K562 (cell line): ENCODE measurements at regions not wholly inside any gene's neighbourhood (a gene's known extent, or its start where the extent isn't known, plus 50 kb on each side); places are given as distances from the start of the nearest gene placed in this dataset.

Experiments used
- ATAC-seq: fragments of 200-7000 bp; cut with Tn5 transposase; 3 replicates; pipeline ENCODE4 v1.9.1; 2020; ENCODE audit warnings: moderate library complexity
- BruUV-seq: library from RNA; stranded (reverse); fragments of 400-500 nt; replicated peaks from 2 replicates; lab custom pipeline; 2021; lab: Mats Ljungman, UMichigan
- CTCF ChIA-PET: fragments of 300-600 bp; formaldehyde crosslinking; extraction: SDS; loops from one replicate; lab custom pipeline; 2021; ENCODE audit warnings: low intra/inter-chr PET ratio; lab: Yijun Ruan, JAX
- POLR2A ChIA-PET: fragments of 300-600, 350-650 bp; sonication (Branson Sonifier 250); formaldehyde crosslinking; extraction: SDS; loops from one replicate; lab custom pipeline; 2021; ENCODE audit warnings: antibody characterized with exemption, inconsistent platforms; lab: Yijun Ruan, JAX
- DNase-seq, 4 experiments: peaks; one replicate each; pipeline versions ENCODE4 v3.0.0 to v3.0.0-alpha.2; 2011 to 2018; ENCODE audit warnings: low spot score in 3 of 4, mixed read lengths in 3 of 4; ENCODE audit errors: extremely low read depth in 1 of 4
- FAIRE-seq: peaks from 2 replicates; lab custom pipeline; 2011; peaks lifted over from hg19 to GRCh38; lab: Jason Lieb, UNC
- H2AFZ ChIP-seq: 2 replicates; pipeline ENCODE4 v1.6.0; 2011; ENCODE audit warnings: low read depth, low read length, control low read depth, inconsistent platforms
- H3K27ac ChIP-seq: fragments of 200-600 bp; 3 replicates; pipeline ENCODE4 v1.8.0; 2011; ENCODE audit warnings: low read depth, mild to moderate bottlenecking, control low read depth, inconsistent platforms, low read length, moderate library complexity, mixed read lengths; ENCODE audit errors: extremely low read depth
- H3K27me3 ChIP-seq, 2 experiments: fragments of 300-600 bp in 1 of 2; 2 replicates in 1 of 2; 3 replicates in 1 of 2; pipeline versions ENCODE4 v1.6.0 to v1.8.0; 2011; ENCODE audit warnings: inconsistent platforms in 2 of 2, low read length in 2 of 2, mild to moderate bottlenecking in 1 of 2, mixed read lengths in 1 of 2, moderate library complexity in 1 of 2; ENCODE audit not compliant: control insufficient read depth in 2 of 2, insufficient read depth in 2 of 2
- H3K36me3 ChIP-seq: fragments of 300-600 bp; 3 replicates; pipeline ENCODE4 v1.8.0; 2011; ENCODE audit warnings: mild to moderate bottlenecking, low read length, inconsistent platforms; ENCODE audit not compliant: control insufficient read depth, insufficient read depth
- H3K4me1 ChIP-seq, 2 experiments: fragments of 200-600 bp in 1 of 2; replicated peaks in 1 of 2; 2 replicates in 1 of 2; 3 replicates in 1 of 2; pipeline versions ENCODE4 v1.5.1 to v1.8.0; 2011; ENCODE audit warnings: inconsistent platforms in 2 of 2, low read length in 2 of 2, mild to moderate bottlenecking in 1 of 2, mixed read lengths in 1 of 2, moderate library complexity in 1 of 2; ENCODE audit not compliant: control insufficient read depth in 2 of 2, insufficient read depth in 2 of 2
- H3K4me2 ChIP-seq: 2 replicates; pipeline ENCODE4 v1.6.1; 2011; ENCODE audit warnings: low read length, control low read depth, inconsistent platforms, mixed read lengths; ENCODE audit not compliant: insufficient read depth
- H3K4me3 ChIP-seq: fragments of 200-600 bp; sonication (generic), shearing (Covaris generic); 2 replicates; pipeline ENCODE4 v1.5.1; 2016; ENCODE audit warnings: control low read depth, inconsistent platforms
- H3K79me2 ChIP-seq: fragments of 200-600 bp; 3 replicates; pipeline ENCODE4 v1.8.0; 2011; ENCODE audit warnings: low read length, inconsistent platforms; ENCODE audit not compliant: control insufficient read depth, insufficient read depth
- H3K9ac ChIP-seq, 2 experiments: 2 replicates each; pipeline versions ENCODE4 v1.6.0 to v1.6.1; 2011; ENCODE audit warnings: low read depth in 2 of 2, low read length in 2 of 2, control low read depth in 1 of 2, inconsistent platforms in 1 of 2, mild to moderate bottlenecking in 1 of 2, mixed read lengths in 1 of 2; ENCODE audit not compliant: insufficient read depth in 1 of 2
- H3K9me1 ChIP-seq: one replicate; pipeline ENCODE4 v1.6.0; 2011; ENCODE audit warnings: inconsistent platforms, mild to moderate bottlenecking, low read length, moderate library complexity; ENCODE audit not compliant: control insufficient read depth, insufficient read depth
- H3K9me3 ChIP-seq: replicated peaks from 2 replicates; pipeline ENCODE4 v1.5.1; 2011; ENCODE audit warnings: low read depth, low read length, inconsistent platforms; ENCODE audit not compliant: control insufficient read depth, insufficient read depth
- H4K20me1 ChIP-seq: replicated peaks from 2 replicates; pipeline ENCODE4 v1.6.1; 2011; ENCODE audit warnings: low read length, inconsistent platforms, mixed read lengths; ENCODE audit not compliant: control insufficient read depth, insufficient read depth
- BRF1 ChIP-seq: IDR thresholded peaks from 3 replicates; pipeline ENCODE4 v1.6.1; 2011; ENCODE audit warnings: borderline replicate concordance, mild to moderate bottlenecking; ENCODE audit not compliant: insufficient read length; ENCODE audit errors: extremely low read depth
- CEBPB ChIP-seq: fragments of 450-650 bp; IDR thresholded peaks from 2 replicates; pipeline ENCODE4 v1.6.1; 2016; ENCODE audit warnings: missing genetic modification characterization, missing compliant biosample characterization
- CEBPG ChIP-seq, 3 experiments: fragments of 200-800 bp in 1 of 3; sonication (Bioruptor generic) in 1 of 3; sonication (generic) in 1 of 3; formaldehyde crosslinking in 1 of 3; IDR thresholded peaks in 2 of 3; conservative IDR thresholded peaks in 1 of 3; 2 replicates each; pipeline versions ENCODE4 v1.6.1 to v1.8.0; 2016 to 2022; ENCODE audit warnings: missing compliant biosample characterization in 2 of 3, missing genetic modification characterization in 2 of 3, mild to moderate bottlenecking in 1 of 3, missing genetic modification reagents in 1 of 3
- MAFF ChIP-seq: IDR thresholded peaks from 2 replicates; pipeline ENCODE4 v1.6.1; 2012; ENCODE audit warnings: low read length, improper control_type of control experiment
- MXI1 ChIP-seq: IDR thresholded peaks from 2 replicates; pipeline ENCODE4 v1.6.1; 2011; ENCODE audit warnings: low read depth, mild to moderate bottlenecking, improper control_type of control experiment, low read length
- RBFOX2 ChIP-seq: fragments of 200-400 bp; formaldehyde crosslinking; IDR thresholded peaks from 2 replicates; pipeline ENCODE4 v1.6.1; 2017; ENCODE audit warnings: low read depth, mild to moderate bottlenecking, low read length, moderate library complexity
- RCOR1 ChIP-seq, 2 experiments: IDR thresholded peaks; 2 replicates each; pipeline ENCODE4 v1.6.1; 2012; ENCODE audit warnings: low read depth in 2 of 2, low read length in 2 of 2, borderline replicate concordance in 1 of 2, improper control_type of control experiment in 1 of 2
- ZFX ChIP-seq: sonication (generic); formaldehyde crosslinking; IDR thresholded peaks from 2 replicates; pipeline ENCODE4 v1.8.0; 2022; ENCODE audit warnings: mild to moderate bottlenecking, missing genetic modification reagents, moderate library complexity
- ZNF449 ChIP-seq: fragments of 250-450 bp; sonication (Bioruptor Pico); IDR thresholded peaks from 2 replicates; pipeline ENCODE4 v1.8.0; 2022; ENCODE audit warnings: moderate library complexity, mild to moderate bottlenecking, inconsistent platforms
- ZNF511 ChIP-seq: sonication (generic); formaldehyde crosslinking; IDR thresholded peaks from 2 replicates; pipeline ENCODE4 v1.8.0; 2022; ENCODE audit warnings: mild to moderate bottlenecking, missing genetic modification reagents
- ZSCAN29 ChIP-seq: fragments of 450-650 bp; IDR thresholded peaks from 2 replicates; pipeline ENCODE4 v1.6.1; 2017
- WGBS: fragments of 100-300 bp; shearing (Covaris generic); methylation state at CpG from one replicate; pipeline ENCODE4 v1.1.6; 2016; ENCODE audit warnings: low coverage, mixed read lengths; ENCODE audit not compliant: insufficient coverage; ENCODE audit errors: missing lambda C conversion rate; 5-methylcytosine and 5-hydroxymethylcytosine counted together
- in situ Hi-C: fragments of 300-500 bp; cut with MboI; formaldehyde crosslinking; loops from 4 replicates; pipeline ENCODE4 v1.15.0; 2018; ENCODE audit warnings: inconsistent platforms, mixed read lengths
- intact Hi-C: fragments of 100-400 bp; cut with micrococcal nuclease; formaldehyde crosslinking; loops from 2 replicates; pipeline ENCODE4 v1.14.2; 2022
- TF ChIP-seq, protein P1 (sequence below): sonication (generic); formaldehyde crosslinking; IDR thresholded peaks from 2 replicates; pipeline ENCODE4 v1.8.1; 2023; ENCODE audit warnings: mild to moderate bottlenecking, missing genetic modification reagents
- TF ChIP-seq, protein P2 (sequence below): sonication (generic); formaldehyde crosslinking; IDR thresholded peaks from 2 replicates; pipeline ENCODE4 v1.8.0; 2023; ENCODE audit warnings: missing genetic modification reagents, mild to moderate bottlenecking, borderline replicate concordance

DNA sequence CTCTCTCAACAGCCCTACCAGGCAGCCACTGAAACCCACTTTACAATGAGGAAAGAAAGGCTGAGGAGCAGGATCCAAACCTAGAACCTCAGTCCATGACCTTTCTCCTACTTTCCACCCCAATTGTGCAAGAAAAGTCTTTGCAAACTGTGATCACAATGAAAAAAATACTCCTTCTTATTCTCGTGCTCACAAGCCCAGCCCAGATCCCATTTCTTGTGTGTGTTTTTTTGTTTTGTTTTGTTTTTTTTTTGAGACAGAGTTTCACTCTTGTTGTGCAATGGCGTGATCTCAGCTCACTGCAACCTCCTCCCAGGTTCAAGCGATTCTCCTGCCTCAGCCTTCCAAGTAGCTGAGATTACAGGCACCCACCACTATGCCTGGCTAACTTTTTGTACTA, 97.7 kb downstream of the CRYAA start:
- Histone ChIP-seq H3K9ac (no peak overlapping the region), H3K4me1 (peaks cover 0 to 3% of the 10 kb centered on the region in 2 experiments; a peak in 1 of 5 replicates), H4K20me1 (peaks cover 4% of the 10 kb centered on the region), H3K27ac (no peak overlapping the region), H3K27me3 (peaks cover 25 to 56% of the 10 kb centered on the region in 2 experiments), H3K9me3 (peaks cover 5% of the 10 kb centered on the region), H2AFZ (no peak overlapping the region), H3K4me2 (no peak overlapping the region), H3K36me3 (no peaks in the 10 kb centered on the region), H3K79me2 (no peaks in the 10 kb centered on the region), H3K4me3 (no peak overlapping the region), H3K9me1 (no peaks in the 10 kb centered on the region)
- 0% methylated on average over 3 of the region's 3 CpGs for WGBS
- ChIA-PET CTCF (no interaction called here), POLR2A (no interaction called here)
- no TSS peak for BruUV-seq
- FAIRE-seq (no peak), DNase-seq (no peak), ATAC-seq (no peak)
- in situ Hi-C loops = no loop called here
- intact Hi-C loops = no loop called here
- TF ChIP-seq, protein P1, sequence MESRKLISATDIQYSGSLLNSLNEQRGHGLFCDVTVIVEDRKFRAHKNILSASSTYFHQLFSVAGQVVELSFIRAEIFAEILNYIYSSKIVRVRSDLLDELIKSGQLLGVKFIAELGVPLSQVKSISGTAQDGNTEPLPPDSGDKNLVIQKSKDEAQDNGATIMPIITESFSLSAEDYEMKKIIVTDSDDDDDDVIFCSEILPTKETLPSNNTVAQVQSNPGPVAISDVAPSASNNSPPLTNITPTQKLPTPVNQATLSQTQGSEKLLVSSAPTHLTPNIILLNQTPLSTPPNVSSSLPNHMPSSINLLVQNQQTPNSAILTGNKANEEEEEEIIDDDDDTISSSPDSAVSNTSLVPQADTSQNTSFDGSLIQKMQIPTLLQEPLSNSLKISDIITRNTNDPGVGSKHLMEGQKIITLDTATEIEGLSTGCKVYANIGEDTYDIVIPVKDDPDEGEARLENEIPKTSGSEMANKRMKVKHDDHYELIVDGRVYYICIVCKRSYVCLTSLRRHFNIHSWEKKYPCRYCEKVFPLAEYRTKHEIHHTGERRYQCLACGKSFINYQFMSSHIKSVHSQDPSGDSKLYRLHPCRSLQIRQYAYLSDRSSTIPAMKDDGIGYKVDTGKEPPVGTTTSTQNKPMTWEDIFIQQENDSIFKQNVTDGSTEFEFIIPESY (CRISPR knock-in tag) = no peak
- TF ChIP-seq ZNF449 = no peak
- TF ChIP-seq MAFF = no peak
- TF ChIP-seq, protein P2, sequence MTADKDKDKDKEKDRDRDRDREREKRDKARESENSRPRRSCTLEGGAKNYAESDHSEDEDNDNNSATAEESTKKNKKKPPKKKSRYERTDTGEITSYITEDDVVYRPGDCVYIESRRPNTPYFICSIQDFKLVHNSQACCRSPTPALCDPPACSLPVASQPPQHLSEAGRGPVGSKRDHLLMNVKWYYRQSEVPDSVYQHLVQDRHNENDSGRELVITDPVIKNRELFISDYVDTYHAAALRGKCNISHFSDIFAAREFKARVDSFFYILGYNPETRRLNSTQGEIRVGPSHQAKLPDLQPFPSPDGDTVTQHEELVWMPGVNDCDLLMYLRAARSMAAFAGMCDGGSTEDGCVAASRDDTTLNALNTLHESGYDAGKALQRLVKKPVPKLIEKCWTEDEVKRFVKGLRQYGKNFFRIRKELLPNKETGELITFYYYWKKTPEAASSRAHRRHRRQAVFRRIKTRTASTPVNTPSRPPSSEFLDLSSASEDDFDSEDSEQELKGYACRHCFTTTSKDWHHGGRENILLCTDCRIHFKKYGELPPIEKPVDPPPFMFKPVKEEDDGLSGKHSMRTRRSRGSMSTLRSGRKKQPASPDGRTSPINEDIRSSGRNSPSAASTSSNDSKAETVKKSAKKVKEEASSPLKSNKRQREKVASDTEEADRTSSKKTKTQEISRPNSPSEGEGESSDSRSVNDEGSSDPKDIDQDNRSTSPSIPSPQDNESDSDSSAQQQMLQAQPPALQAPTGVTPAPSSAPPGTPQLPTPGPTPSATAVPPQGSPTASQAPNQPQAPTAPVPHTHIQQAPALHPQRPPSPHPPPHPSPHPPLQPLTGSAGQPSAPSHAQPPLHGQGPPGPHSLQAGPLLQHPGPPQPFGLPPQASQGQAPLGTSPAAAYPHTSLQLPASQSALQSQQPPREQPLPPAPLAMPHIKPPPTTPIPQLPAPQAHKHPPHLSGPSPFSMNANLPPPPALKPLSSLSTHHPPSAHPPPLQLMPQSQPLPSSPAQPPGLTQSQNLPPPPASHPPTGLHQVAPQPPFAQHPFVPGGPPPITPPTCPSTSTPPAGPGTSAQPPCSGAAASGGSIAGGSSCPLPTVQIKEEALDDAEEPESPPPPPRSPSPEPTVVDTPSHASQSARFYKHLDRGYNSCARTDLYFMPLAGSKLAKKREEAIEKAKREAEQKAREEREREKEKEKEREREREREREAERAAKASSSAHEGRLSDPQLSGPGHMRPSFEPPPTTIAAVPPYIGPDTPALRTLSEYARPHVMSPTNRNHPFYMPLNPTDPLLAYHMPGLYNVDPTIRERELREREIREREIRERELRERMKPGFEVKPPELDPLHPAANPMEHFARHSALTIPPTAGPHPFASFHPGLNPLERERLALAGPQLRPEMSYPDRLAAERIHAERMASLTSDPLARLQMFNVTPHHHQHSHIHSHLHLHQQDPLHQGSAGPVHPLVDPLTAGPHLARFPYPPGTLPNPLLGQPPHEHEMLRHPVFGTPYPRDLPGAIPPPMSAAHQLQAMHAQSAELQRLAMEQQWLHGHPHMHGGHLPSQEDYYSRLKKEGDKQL = no peak
- peak; percentile 62 for TF ChIP-seq CEBPB (tag)
- TF ChIP-seq ZFX (CRISPR knock-in tag) = no peak
- TF ChIP-seq ZSCAN29 = no peak
- TF ChIP-seq RCOR1 (IDR thresholded peaks at IDR 0.05; ENCODE audit: borderline replicate concordance in 1 of 2, low read depth in 2 of 2, low read length in 2 of 2) = no peak
- TF ChIP-seq CEBPG (CRISPR knock-in tag; IDR thresholded peaks at IDR 0.05) = no peak
- 0 out of 4 replicates have a peak, but pooled peaks of 1 of the 2 experiments have one; percentile 29 for TF ChIP-seq CEBPG (tag; conservative IDR thresholded peaks at IDR 0.05 in 1 of 2, IDR thresholded peaks at IDR 0.05 in 1 of 2)
- TF ChIP-seq MXI1 = no peak
- TF ChIP-seq BRF1 = no peak
- no peak for TF ChIP-seq ZNF511 (CRISPR knock-in tag)
- TF ChIP-seq RBFOX2 = no peak
